ENCODE measurements at regions not wholly inside any gene's neighbourhood (a gene's known extent, or its start where the extent isn't known, plus 50 kb on each side); places are given as distances from the start of the nearest gene placed in this dataset.

DNA sequence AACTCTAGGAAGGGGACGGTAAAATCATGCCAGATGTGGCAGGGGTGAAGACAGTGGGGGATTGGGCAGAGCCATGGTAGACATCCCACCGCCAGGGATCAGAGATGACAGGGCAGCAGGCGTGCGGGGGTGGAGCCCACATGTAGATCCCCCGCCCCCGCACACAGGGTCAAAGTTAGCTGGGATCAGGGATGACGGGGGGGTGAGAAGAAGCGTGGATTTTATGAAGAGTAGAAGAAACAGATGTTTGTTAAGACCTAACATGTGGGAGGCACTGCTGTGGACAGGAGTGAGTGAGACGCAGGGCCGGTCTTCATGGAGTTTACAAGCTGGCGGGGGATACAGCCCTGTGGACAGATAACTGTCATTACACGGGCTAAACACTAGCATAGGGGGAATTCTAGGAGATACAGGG is 154.0 kb upstream of the KLF14 start:
- no peak for TF ChIP-seq EZH2 (IDR thresholded peaks at IDR 0.05; ENCODE audit: borderline replicate concordance, insufficient read depth, low read depth, low read length, poor library complexity, severe bottlenecking)
- TF ChIP-seq, protein P1, sequence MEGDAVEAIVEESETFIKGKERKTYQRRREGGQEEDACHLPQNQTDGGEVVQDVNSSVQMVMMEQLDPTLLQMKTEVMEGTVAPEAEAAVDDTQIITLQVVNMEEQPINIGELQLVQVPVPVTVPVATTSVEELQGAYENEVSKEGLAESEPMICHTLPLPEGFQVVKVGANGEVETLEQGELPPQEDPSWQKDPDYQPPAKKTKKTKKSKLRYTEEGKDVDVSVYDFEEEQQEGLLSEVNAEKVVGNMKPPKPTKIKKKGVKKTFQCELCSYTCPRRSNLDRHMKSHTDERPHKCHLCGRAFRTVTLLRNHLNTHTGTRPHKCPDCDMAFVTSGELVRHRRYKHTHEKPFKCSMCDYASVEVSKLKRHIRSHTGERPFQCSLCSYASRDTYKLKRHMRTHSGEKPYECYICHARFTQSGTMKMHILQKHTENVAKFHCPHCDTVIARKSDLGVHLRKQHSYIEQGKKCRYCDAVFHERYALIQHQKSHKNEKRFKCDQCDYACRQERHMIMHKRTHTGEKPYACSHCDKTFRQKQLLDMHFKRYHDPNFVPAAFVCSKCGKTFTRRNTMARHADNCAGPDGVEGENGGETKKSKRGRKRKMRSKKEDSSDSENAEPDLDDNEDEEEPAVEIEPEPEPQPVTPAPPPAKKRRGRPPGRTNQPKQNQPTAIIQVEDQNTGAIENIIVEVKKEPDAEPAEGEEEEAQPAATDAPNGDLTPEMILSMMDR (IDR thresholded peaks at IDR 0.05) = no peak

Measured in B cell (primary cell).